H9 (cell line): ENCODE measurements at regions not wholly inside any gene's neighbourhood (a gene's known extent, or its start where the extent isn't known, plus 50 kb on each side); places are given as distances from the start of the nearest gene placed in this dataset.

ENCODE experiments used
- DNase-seq: peaks from one replicate; pipeline ENCODE4 v3.0.0-alpha.2; 2017
- H2AFZ ChIP-seq: one replicate; pipeline ENCODE4 v1.6.1; 2013; ENCODE audit warnings: mild to moderate bottlenecking, low read length, control low read depth, moderate library complexity
- H2AK5ac ChIP-seq: 2 replicates; pipeline ENCODE4 v1.6.1; 2013; ENCODE audit warnings: low read length, control low read depth, mixed read lengths; ENCODE audit not compliant: insufficient read length
- H2BK120ac ChIP-seq: one replicate; pipeline ENCODE4 v1.6.1; 2013; ENCODE audit warnings: low read depth, mild to moderate bottlenecking, low read length, control low read depth, inconsistent platforms; ENCODE audit not compliant: poor library complexity, severe bottlenecking
- H2BK12ac ChIP-seq: 2 replicates; pipeline ENCODE4 v1.6.1; 2013; ENCODE audit warnings: low read length, control low read depth, mixed read lengths, low read depth; ENCODE audit not compliant: insufficient read length
- H2BK15ac ChIP-seq: 2 replicates; pipeline ENCODE4 v1.6.1; 2013; ENCODE audit warnings: low read depth, low read length, control low read depth
- H2BK20ac ChIP-seq: one replicate; pipeline ENCODE4 v1.6.1; 2013; ENCODE audit warnings: low read depth, mild to moderate bottlenecking, low read length, control low read depth, inconsistent platforms; ENCODE audit not compliant: poor library complexity, severe bottlenecking
- H2BK5ac ChIP-seq: 2 replicates; pipeline ENCODE4 v1.6.1; 2013; ENCODE audit warnings: low read length, control low read depth, mixed read lengths; ENCODE audit not compliant: insufficient read length
- H3K14ac ChIP-seq: 2 replicates; pipeline ENCODE4 v1.6.1; 2013; ENCODE audit warnings: low read length, control low read depth; ENCODE audit not compliant: insufficient read depth
- H3K18ac ChIP-seq: 2 replicates; pipeline ENCODE4 v1.6.1; 2013; ENCODE audit warnings: low read depth, mild to moderate bottlenecking, mixed read lengths, low read length, control low read depth; ENCODE audit not compliant: insufficient read length
- H3K23ac ChIP-seq: 2 replicates; pipeline ENCODE4 v1.6.1; 2013; ENCODE audit warnings: low read length, control low read depth, mixed read lengths, low read depth; ENCODE audit not compliant: insufficient read length
- H3K23me2 ChIP-seq: 2 replicates; pipeline ENCODE4 v1.6.1; 2013; ENCODE audit warnings: low read depth, mild to moderate bottlenecking, mixed read lengths, low read length, control low read depth; ENCODE audit not compliant: insufficient read length, poor library complexity, severe bottlenecking
- H3K27ac ChIP-seq: 2 replicates; pipeline ENCODE4 v1.5.1; 2013; ENCODE audit warnings: low read length, control low read depth, mixed read lengths, low read depth; ENCODE audit not compliant: insufficient read length
- H3K27me3 ChIP-seq: 2 replicates; pipeline ENCODE4 v1.6.1; 2013; ENCODE audit warnings: low read length, control low read depth, inconsistent platforms; ENCODE audit not compliant: insufficient read depth
- H3K4ac ChIP-seq: 2 replicates; pipeline ENCODE4 v1.6.1; 2013; ENCODE audit warnings: low read depth, mild to moderate bottlenecking, control low read depth, inconsistent platforms, low read length, moderate library complexity
- H3K4me1 ChIP-seq: 2 replicates; pipeline ENCODE4 v1.6.1; 2013; ENCODE audit warnings: low read length, control low read depth, inconsistent platforms; ENCODE audit not compliant: insufficient read depth
- H3K4me2 ChIP-seq: 2 replicates; pipeline ENCODE4 v1.6.1; 2013; ENCODE audit warnings: low read length, control low read depth, mixed read lengths; ENCODE audit not compliant: insufficient read length, insufficient read depth
- H3K56ac ChIP-seq: 2 replicates; pipeline ENCODE4 v1.6.1; 2013; ENCODE audit warnings: low read depth, mild to moderate bottlenecking, mixed read lengths, low read length, control low read depth; ENCODE audit not compliant: insufficient read length
- H3K79me1 ChIP-seq: 2 replicates; pipeline ENCODE4 v1.6.1; 2013; ENCODE audit warnings: low read depth, mild to moderate bottlenecking, moderate library complexity, low read length, control low read depth, inconsistent platforms; ENCODE audit not compliant: insufficient read depth, poor library complexity, severe bottlenecking
- H3K79me2 ChIP-seq: 2 replicates; pipeline ENCODE4 v1.6.1; 2013; ENCODE audit warnings: low read length, control low read depth, inconsistent platforms; ENCODE audit not compliant: insufficient read depth
- H3K9ac ChIP-seq: 2 replicates; pipeline ENCODE4 v1.6.1; 2013; ENCODE audit warnings: low read length, control low read depth, mixed read lengths; ENCODE audit not compliant: insufficient read length; ENCODE audit errors: extremely low read depth
- H3K9me3 ChIP-seq: one replicate; pipeline ENCODE4 v1.6.1; 2013; ENCODE audit warnings: low read depth, low read length, inconsistent platforms; ENCODE audit not compliant: control insufficient read depth
- H3T11ph ChIP-seq: one replicate; pipeline ENCODE4 v1.6.1; 2013; ENCODE audit warnings: mild to moderate bottlenecking, low read length, control low read depth, inconsistent platforms
- H4K20me1 ChIP-seq: one replicate; pipeline ENCODE4 v1.6.1; 2013; ENCODE audit not compliant: control insufficient read depth, insufficient read length, insufficient read depth
- H4K5ac ChIP-seq: 2 replicates; pipeline ENCODE4 v1.6.1; 2013; ENCODE audit warnings: low read depth, mild to moderate bottlenecking, mixed read lengths, low read length, control low read depth; ENCODE audit not compliant: insufficient read length
- H4K8ac ChIP-seq: replicated peaks from 2 replicates; pipeline ENCODE4 v1.6.1; 2013; ENCODE audit warnings: low read length, control low read depth, mixed read lengths, low read depth; ENCODE audit not compliant: insufficient read length
- H4K91ac ChIP-seq: 2 replicates; pipeline ENCODE4 v1.6.1; 2013; ENCODE audit warnings: low read depth, mild to moderate bottlenecking, moderate library complexity, mixed read lengths, low read length, control low read depth; ENCODE audit not compliant: insufficient read length
- H3K27ac Mint-ChIP-seq, 3 experiments: 2 replicates in 2 of 3; 3 replicates in 1 of 3; pipeline ENCODE4 v1.8.0; 2020 to 2021; ENCODE audit warnings: mixed read lengths in 3 of 3, mild to moderate bottlenecking in 1 of 3, moderate library complexity in 1 of 3
- H3K27me3 Mint-ChIP-seq: 2 replicates; pipeline ENCODE4 v1.8.0; 2021; ENCODE audit warnings: low read depth, mild to moderate bottlenecking, moderate library complexity, mixed read lengths
- H3K36me3 Mint-ChIP-seq, 3 experiments: 2 replicates in 2 of 3; 3 replicates in 1 of 3; pipeline ENCODE4 v1.8.0; 2020 to 2021; ENCODE audit warnings: low read depth in 3 of 3, mixed read lengths in 3 of 3; ENCODE audit not compliant: insufficient read depth in 1 of 3
- H3K4me1 Mint-ChIP-seq, 2 experiments: 2 replicates each; pipeline ENCODE4 v1.8.0; 2020; ENCODE audit warnings: mixed read lengths in 2 of 2
- H3K4me3 Mint-ChIP-seq, 2 experiments: 2 replicates in 1 of 2; 3 replicates in 1 of 2; pipeline ENCODE4 v1.8.0; 2020 to 2021; ENCODE audit warnings: mild to moderate bottlenecking in 2 of 2, mixed read lengths in 2 of 2, moderate library complexity in 1 of 2
- H3K9me3 Mint-ChIP-seq, 2 experiments: 2 replicates in 1 of 2; 3 replicates in 1 of 2; pipeline ENCODE4 v1.8.0; 2020; ENCODE audit warnings: mild to moderate bottlenecking in 2 of 2, mixed read lengths in 2 of 2, moderate library complexity in 1 of 2
- CTCF ChIP-seq: fragments of 200-600 bp; sonication (generic); conservative IDR thresholded peaks from 3 replicates; pipeline ENCODE4 v1.8.0; 2021; ENCODE audit warnings: antibody characterized with exemption, mild to moderate bottlenecking
- WGBS: extraction: QIAGEN DNeasy Blood & Tissue Kit; methylation state at CpG from one replicate; pipeline ENCODE4 v1.1.7; 2013; ENCODE audit warnings: missing lambda C conversion rate, low lambda C conversion rate, mixed read lengths; ENCODE audit not compliant: insufficient read length; ENCODE audit errors: extremely low coverage; 5-methylcytosine and 5-hydroxymethylcytosine counted together

- no peaks in the 10 kb centered on the region for H3K4me1 ChIP-seq
- TF ChIP-seq CTCF: no peak
- H3K79me2 ChIP-seq: no peaks in the 10 kb centered on the region
- H4K8ac ChIP-seq: no peak overlapping the region
- H2AFZ ChIP-seq: no peak overlapping the region
- no peak overlapping the region for H3K9ac ChIP-seq
- H3K27me3 ChIP-seq: no peaks in the 10 kb centered on the region
- no peak overlapping the region for H3K27ac ChIP-seq
- no peak overlapping the region for H4K5ac ChIP-seq
- Mint-ChIP-seq H3K36me3 (peaks cover 0 to 4% (median 2%) of the 10 kb centered on the region in 3 experiments; a peak in 3 of 7 replicates), H3K9me3 (peaks cover 13 to 33% of the 10 kb centered on the region in 2 experiments), H3K27me3 (peaks cover 2% of the 10 kb centered on the region), H3K4me3 (no peak overlapping the region), H3K27ac (no peak overlapping the region), H3K4me1 (no peaks in the 10 kb centered on the region)
- no peak overlapping the region for H3T11ph ChIP-seq
- H2BK12ac ChIP-seq: no peak overlapping the region
- no peak overlapping the region for H3K56ac ChIP-seq
- no peak overlapping the region for H3K18ac ChIP-seq
- H4K20me1 ChIP-seq: no peaks in the 10 kb centered on the region
- H2BK5ac ChIP-seq: no peak overlapping the region
- no peak overlapping the region for H2BK120ac ChIP-seq
- no peak overlapping the region for H2BK20ac ChIP-seq
- H3K23me2 ChIP-seq: no peaks in the 10 kb centered on the region
- no peak overlapping the region for H3K4me2 ChIP-seq
- no CpG with 5 or more reads among the region's 14 CpGs for WGBS
- H3K79me1 ChIP-seq: no peaks in the 10 kb centered on the region
- no peak overlapping the region for H4K91ac ChIP-seq
- H3K14ac ChIP-seq: no peak overlapping the region
- H3K9me3 ChIP-seq: no peaks in the 10 kb centered on the region
- H2AK5ac ChIP-seq: no peak overlapping the region
- no peak overlapping the region for H3K23ac ChIP-seq
- H3K4ac ChIP-seq: no peak overlapping the region
- no peak overlapping the region for H2BK15ac ChIP-seq
- no peak for DNase-seq
Observed at GRCh38 chr7:156058248-156058647, 246.0 kb upstream of the SHH start.
